OCI-LY3 (cell line): ENCODE measurements at regions not wholly inside any gene's neighbourhood (a gene's known extent, or its start where the extent isn't known, plus 50 kb on each side); places are given as distances from the start of the nearest gene placed in this dataset.

ENCODE experiments used
- H2AFZ ChIP-seq: fragments of 200-600, 300-600 bp; shearing (Covaris generic); 2 replicates; pipeline ENCODE4 v1.6.0; 2014; ENCODE audit warnings: antibody characterized with exemption, low read depth, low read length
- H3K27ac ChIP-seq: fragments of 200-600, 300-600 bp; sonication (generic); 2 replicates; pipeline ENCODE4 v1.5.1; 2014; ENCODE audit warnings: mild to moderate bottlenecking, low read length, moderate library complexity, mixed read lengths
- H3K27me3 ChIP-seq: fragments of 200-600, 300-600 bp; sonication (generic); 2 replicates; pipeline ENCODE4 v1.6.1; 2014; ENCODE audit warnings: low read depth, low read length, mixed read lengths
- H3K36me3 ChIP-seq: fragments of 200-600, 300-600 bp; sonication (generic); replicated peaks from 2 replicates; pipeline ENCODE3; 2014; ENCODE audit warnings: low read depth, low read length, mixed read lengths
- H3K4me1 ChIP-seq: fragments of 300-600, 200-600 bp; sonication (generic); 2 replicates; pipeline ENCODE4 v1.6.1; 2014; ENCODE audit warnings: low read length, mixed read lengths
- H3K4me2 ChIP-seq: fragments of 200-600, 300-600 bp; sonication (generic); 2 replicates; pipeline ENCODE4 v1.6.1; 2014; ENCODE audit warnings: low read length, mixed read lengths
- H3K4me3 ChIP-seq: fragments of 300-600, 200-600 bp; sonication (generic); 2 replicates; pipeline ENCODE4 v1.5.1; 2014; ENCODE audit warnings: antibody characterized with exemption, mild to moderate bottlenecking, low read length, moderate library complexity
- H3K79me2 ChIP-seq: fragments of 300-600, 200-600 bp; shearing (Covaris generic); 2 replicates; pipeline ENCODE4 v1.6.1; 2014; ENCODE audit warnings: mild to moderate bottlenecking, low read length, mixed read lengths
- H3K9ac ChIP-seq: fragments of 300-600, 200-600 bp; shearing (Covaris generic); 2 replicates; pipeline ENCODE4 v1.6.0; 2014; ENCODE audit warnings: mild to moderate bottlenecking, low read length, moderate library complexity
- H3K9me3 ChIP-seq: fragments of 200-600, 300-600 bp; shearing (Covaris generic); 2 replicates; pipeline ENCODE4 v1.6.1; 2014; ENCODE audit warnings: low read length, mixed read lengths; ENCODE audit not compliant: insufficient read depth
- H4K20me1 ChIP-seq: fragments of 200-600, 300-600 bp; sonication (generic); 2 replicates; pipeline ENCODE4 v1.6.1; 2016; ENCODE audit warnings: low read length, mixed read lengths; ENCODE audit not compliant: insufficient read depth
- EZH2phosphoT487 ChIP-seq: fragments of 200-600 bp; shearing (Covaris generic); IDR thresholded peaks from 2 replicates; pipeline ENCODE4 v1.6.1; 2018; ENCODE audit warnings: antibody characterized with exemption, mixed run types, low read depth
- TF ChIP-seq, protein P1 (sequence below): fragments of 200-600, 300-600 bp; sonication (generic); IDR thresholded peaks from 2 replicates; pipeline ENCODE4 v1.5.1; 2014; ENCODE audit warnings: antibody characterized with exemption, low read length, low read depth

DNA sequence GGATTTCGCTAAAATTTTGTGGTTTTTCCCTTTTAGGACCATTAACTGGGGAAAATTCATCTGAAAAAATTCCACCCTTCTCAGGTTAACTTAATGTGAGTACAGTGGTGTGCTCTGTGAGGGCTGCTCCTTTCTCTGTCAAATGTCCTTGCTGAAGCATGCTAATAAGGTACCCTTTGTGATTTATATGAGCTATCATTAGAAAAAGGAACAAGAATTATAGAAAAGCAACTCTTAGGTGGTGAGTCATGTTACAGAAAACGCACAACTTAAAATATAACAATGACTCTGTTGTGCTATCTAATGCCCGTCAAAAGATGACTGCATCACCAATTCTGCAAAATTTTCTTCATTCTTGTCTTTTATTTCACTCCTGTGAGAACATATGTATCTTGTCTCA is 162.0 kb upstream of the MAGI2 start:
- no peak overlapping the region for H3K4me3 ChIP-seq
- no peaks in the 10 kb centered on the region for H3K79me2 ChIP-seq
- no peaks in the 10 kb centered on the region for H4K20me1 ChIP-seq
- H3K9me3 ChIP-seq: no peaks in the 10 kb centered on the region
- no peak overlapping the region for H3K4me2 ChIP-seq
- H3K27ac ChIP-seq: no peak overlapping the region
- no peaks in the 10 kb centered on the region for H3K27me3 ChIP-seq
- no peak overlapping the region for H3K9ac ChIP-seq
- H3K4me1 ChIP-seq: no peaks in the 10 kb centered on the region
- H2AFZ ChIP-seq: no peak overlapping the region
- no peaks in the 10 kb centered on the region for H3K36me3 ChIP-seq
- TF ChIP-seq, protein P1, sequence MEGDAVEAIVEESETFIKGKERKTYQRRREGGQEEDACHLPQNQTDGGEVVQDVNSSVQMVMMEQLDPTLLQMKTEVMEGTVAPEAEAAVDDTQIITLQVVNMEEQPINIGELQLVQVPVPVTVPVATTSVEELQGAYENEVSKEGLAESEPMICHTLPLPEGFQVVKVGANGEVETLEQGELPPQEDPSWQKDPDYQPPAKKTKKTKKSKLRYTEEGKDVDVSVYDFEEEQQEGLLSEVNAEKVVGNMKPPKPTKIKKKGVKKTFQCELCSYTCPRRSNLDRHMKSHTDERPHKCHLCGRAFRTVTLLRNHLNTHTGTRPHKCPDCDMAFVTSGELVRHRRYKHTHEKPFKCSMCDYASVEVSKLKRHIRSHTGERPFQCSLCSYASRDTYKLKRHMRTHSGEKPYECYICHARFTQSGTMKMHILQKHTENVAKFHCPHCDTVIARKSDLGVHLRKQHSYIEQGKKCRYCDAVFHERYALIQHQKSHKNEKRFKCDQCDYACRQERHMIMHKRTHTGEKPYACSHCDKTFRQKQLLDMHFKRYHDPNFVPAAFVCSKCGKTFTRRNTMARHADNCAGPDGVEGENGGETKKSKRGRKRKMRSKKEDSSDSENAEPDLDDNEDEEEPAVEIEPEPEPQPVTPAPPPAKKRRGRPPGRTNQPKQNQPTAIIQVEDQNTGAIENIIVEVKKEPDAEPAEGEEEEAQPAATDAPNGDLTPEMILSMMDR: no peak
- TF ChIP-seq EZH2phosphoT487: no peak

DNA sequence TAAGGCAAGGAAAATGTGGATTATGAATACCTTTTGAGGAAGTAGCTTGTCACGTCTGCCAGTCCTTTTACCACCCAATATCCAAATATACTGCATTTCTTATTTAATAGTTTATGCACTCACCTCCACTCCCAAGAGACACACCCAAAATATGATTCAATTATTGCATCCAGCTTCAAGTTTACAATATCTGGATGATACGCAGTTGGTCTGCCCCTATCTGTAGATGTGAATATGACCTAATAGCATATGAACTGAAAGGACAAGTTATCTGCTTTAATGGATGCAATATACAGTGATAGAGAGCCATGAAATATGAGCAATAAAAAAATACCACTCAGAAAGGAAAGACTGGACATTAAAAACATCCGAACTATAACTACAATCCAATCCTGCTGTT is 159.4 kb upstream of the MAGI2 start:
- Histone ChIP-seq H4K20me1 (no peaks in the 10 kb centered on the region), H3K36me3 (no peaks in the 10 kb centered on the region), H2AFZ (no peak overlapping the region), H3K27ac (no peak overlapping the region), H3K9ac (no peak overlapping the region), H3K4me2 (no peak overlapping the region), H3K27me3 (no peaks in the 10 kb centered on the region), H3K4me3 (no peak overlapping the region), H3K4me1 (no peaks in the 10 kb centered on the region), H3K9me3 (no peaks in the 10 kb centered on the region), H3K79me2 (no peaks in the 10 kb centered on the region)
- TF ChIP-seq EZH2phosphoT487: no peak
- TF ChIP-seq, protein P1: no peak

DNA sequence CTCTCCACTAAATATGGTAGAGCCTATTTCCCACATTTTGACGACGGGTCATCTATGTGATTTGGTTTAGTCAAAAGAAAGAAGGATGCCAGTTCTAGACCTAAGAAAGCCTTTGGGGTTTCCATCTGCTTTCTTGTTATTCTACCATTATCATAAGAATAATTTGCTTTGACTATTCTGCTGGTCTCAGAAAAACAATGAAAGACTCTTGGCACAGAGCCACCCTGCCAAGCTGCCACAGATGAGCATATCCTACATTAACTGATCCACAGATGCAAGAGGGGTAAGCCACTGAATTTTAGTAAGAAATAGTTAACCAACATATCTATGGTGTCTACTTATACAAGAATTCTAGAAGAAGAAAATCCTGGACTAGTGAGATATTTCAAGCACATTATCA is 158.6 kb upstream of the MAGI2 start:
- H3K79me2 ChIP-seq: no peaks in the 10 kb centered on the region
- H4K20me1 ChIP-seq: no peaks in the 10 kb centered on the region
- no peaks in the 10 kb centered on the region for H3K36me3 ChIP-seq
- no peaks in the 10 kb centered on the region for H3K9me3 ChIP-seq
- H3K27me3 ChIP-seq: no peaks in the 10 kb centered on the region
- H2AFZ ChIP-seq: no peak overlapping the region
- no peak overlapping the region for H3K9ac ChIP-seq
- no peak overlapping the region for H3K4me3 ChIP-seq
- no peak overlapping the region for H3K4me2 ChIP-seq
- no peak overlapping the region for H3K27ac ChIP-seq
- H3K4me1 ChIP-seq: no peaks in the 10 kb centered on the region
- TF ChIP-seq, protein P1: no peak
- no peak for TF ChIP-seq EZH2phosphoT487

DNA sequence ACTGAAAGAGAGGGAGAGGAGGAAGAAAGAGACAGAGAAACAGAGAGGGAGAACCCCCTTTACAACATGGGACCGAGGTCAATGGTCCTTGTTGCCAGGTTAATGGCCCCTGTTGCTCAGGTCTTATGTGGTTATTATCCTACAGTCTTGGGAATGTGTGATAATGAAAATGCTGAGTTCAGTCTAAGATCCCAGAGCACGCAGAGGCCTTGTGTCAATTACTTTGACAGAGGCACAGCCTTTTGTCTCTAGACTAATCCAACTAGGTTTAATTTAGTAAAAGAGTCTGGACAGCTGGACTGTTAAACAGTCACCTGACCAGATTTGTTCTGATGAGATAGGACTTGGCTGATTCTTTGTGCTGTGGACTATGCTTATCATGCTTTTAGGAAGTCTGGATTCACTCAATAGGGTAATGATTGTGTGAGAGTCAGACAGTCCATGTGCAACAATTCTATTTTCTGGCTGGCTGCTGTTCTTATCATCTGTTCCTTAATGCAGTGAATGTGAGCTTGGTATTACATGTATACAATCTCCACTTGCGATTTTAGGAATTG is 157.4 kb upstream of the MAGI2 start:
- Histone ChIP-seq H3K36me3 (no peaks in the 10 kb centered on the region), H4K20me1 (no peaks in the 10 kb centered on the region), H3K27me3 (no peaks in the 10 kb centered on the region), H3K9me3 (no peaks in the 10 kb centered on the region), H3K4me2 (no peak overlapping the region), H3K4me3 (no peak overlapping the region), H3K27ac (no peak overlapping the region), H3K9ac (no peak overlapping the region), H3K4me1 (no peaks in the 10 kb centered on the region), H2AFZ (no peak overlapping the region), H3K79me2 (no peaks in the 10 kb centered on the region)
- TF ChIP-seq, protein P1: no peak
- no peak for TF ChIP-seq EZH2phosphoT487
